ENCODE measurements at regions not wholly inside any gene's neighbourhood (a gene's known extent, or its start where the extent isn't known, plus 50 kb on each side); places are given as distances from the start of the nearest gene placed in this dataset.

DNA sequence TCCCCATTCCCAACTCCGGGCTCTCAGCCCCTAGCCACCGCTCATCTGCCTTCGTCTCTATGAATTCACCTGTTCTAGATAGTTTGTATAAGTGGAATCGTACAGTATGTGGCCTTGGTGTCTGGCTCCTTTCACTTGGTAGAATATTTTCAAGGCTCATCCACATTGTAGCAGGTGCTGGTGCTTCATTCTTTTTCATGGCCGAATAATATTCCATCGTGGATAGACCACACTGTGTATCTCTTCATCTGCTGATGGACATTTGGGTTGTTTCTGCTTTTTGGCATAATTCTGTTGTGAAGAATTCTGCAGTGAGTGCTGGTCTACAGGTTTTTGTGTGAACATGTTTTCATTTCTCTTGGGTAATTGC lies 324.2 kb downstream of the SEC14L1 start:
- no peak for DNase-seq

GRCh38 chr17:77465358-77466041 lies 324.7 kb downstream of the SEC14L1 start:
- peak; percentile 81 for DNase-seq

GRCh38 chr17:77466140-77466539 lies 325.4 kb downstream of the SEC14L1 start:
- DNase-seq: no peak

DNA sequence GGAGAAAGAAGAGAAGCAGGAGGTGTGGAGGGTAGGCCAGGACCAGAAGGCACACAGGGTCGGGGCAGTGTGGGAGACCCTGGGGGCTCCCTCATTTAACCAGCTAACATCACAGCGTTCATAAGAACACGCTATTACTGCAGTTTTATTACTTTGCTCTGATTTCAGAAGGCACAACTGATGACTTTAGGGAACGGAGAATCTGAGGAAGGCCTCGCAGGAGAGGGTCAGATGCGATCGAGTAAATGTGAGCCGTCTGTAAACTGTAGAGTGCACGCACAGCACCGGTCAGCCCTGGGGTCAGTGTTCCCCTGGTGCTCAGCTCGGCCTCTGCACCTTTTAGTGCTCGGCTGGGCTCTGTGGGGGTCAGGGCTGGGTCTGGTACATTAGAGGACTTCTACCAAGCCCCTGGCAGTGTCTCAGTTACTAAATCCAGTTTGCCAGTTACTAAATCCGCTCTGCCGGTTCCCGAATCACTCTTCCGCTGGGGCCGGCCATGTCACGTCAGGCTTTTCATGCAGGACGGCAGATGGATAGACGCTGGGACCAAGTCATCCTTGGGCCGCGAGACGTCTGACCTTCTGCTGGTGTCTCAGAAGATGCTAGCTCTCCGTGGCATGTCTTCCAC lies 325.9 kb downstream of the SEC14L1 start:
- DNase-seq: no peak

GRCh38 chr17:77467521-77467920 lies 326.8 kb downstream of the SEC14L1 start:
- DNase-seq: no peak

- no peak for DNase-seq
Observed at GRCh38 chr17:77468897-77469296, 328.1 kb downstream of the SEC14L1 start.

DNA sequence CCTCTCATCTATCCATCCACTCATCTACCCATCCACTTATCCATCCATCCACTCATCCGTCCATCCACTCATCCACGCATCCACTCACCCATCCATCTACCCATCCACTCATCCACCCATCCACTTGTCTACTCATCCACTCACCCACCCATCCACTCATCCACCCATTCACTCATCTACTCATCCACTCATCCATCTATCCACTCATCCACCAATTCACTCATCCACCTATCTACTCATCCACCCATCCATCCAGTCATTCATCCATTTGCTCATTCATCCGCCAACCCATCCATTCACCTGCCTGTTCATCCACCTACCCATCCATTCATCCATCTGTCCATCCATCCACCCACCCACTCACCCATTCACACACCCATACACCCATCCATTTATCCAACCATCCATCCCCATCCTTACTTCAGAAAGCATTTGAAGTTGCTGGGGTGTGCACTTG lies 329.6 kb downstream of the SEC14L1 start:
- no peak for DNase-seq

- no peak for DNase-seq
Observed at GRCh38 chr17:77470800-77471733, 330.3 kb downstream of the SEC14L1 start.

DNA sequence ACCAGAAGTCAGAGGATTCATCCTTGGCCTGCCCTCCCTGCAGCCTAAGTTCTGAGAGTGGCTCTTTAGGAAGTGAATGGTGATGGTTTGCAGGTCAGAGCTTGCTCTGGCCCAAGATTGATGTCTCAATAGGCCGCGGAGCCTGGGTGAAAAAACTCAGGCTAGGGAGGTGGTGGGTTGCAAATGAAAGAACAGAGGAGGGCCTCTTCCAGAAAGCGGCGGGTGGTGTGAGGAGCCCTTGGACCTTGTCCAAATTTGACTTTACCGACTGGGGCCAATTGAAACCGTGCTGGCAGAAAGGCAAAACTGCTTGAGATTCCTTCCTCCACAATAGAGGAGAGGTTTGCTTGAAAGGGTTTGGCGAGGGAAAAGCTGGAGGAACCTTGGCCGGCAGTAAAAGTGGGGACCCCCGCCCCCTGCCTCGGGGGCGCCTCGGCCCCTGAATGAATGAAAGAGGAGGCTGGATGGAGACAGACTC lies 331.3 kb downstream of the SEC14L1 start:
- no peak for DNase-seq

DNA sequence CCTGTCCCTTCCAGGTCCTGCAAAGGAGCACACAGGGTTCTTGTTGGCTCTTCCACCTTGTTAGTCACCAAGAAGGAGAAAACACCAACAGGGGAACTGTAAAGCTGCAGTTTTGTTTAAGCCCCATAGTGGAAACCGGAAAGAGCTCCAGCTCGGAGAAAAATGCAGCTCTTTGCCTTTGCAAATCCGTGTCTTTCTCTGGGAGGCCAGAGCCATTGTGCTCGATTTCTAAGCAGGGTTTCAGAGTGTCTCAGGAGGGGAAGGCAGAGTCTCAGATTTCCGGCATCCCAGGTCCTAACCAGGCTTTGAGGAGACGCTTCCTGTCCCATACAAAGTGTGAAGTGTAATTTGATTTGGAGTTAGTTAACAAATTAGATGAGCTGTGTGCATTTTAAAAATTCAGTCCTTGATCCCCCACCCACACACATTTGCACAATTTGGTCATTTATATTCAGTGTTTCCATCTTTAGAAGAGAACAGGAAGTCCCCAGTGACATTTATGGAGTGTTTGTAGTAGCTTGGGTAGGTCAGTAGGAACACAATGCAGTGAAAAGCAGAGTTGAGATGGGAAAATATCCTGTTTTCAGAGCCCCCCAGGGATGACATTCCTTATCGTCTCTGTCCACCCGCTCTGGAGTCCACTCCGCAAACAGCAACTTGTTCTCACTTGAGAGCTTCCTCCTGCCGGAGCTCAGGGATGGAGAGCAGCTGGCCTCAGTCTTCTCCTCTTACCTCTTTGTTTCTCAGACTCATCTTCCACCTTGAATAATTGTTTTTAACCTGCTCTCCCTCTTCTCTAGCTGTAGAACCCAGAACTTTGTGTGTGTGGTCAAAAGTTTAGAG lies 331.9 kb downstream of the SEC14L1 start:
- no peak for DNase-seq

DNA sequence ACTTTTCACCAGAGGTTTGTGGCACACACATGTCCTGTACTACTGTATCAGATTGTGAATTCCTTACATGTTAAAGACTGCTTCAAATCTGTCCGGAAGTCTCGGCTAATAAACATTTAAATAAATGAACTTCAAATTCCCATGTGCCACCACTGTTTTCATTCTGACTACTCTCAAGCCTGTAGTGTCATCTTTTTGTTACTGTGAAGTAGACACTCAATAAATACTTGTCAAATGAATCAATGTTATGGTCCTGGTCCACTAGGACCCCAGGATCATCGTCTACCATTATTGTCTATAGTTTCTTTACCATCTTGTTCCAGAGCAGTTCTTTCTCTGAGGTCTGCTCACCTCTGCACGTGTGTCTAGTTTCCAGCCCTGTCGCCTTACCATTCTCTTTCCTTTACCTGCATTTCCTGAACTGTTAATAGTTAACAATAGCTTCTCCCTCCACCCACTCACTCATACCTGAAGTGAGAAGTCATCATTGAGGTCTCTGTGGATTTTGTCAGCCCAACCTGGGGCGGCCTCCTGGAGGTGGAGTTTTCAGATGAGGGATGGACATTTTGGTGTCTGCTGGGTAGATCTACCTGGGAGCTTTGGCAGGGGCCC lies 333.0 kb downstream of the SEC14L1 start:
- no peak for DNase-seq

GRCh38 chr17:77474292-77474988 lies 333.7 kb downstream of the SEC14L1 start:
- DNase-seq: no peak

GRCh38 chr17:77475016-77475976 lies 334.5 kb downstream of the SEC14L1 start:
- DNase-seq: peak; percentile 70

- DNase-seq: no peak
Observed at GRCh38 chr17:77476006-77476405, 335.2 kb downstream of the SEC14L1 start.

GRCh38 chr17:77476498-77476897 lies 335.7 kb downstream of the SEC14L1 start:
- DNase-seq: no peak

DNA sequence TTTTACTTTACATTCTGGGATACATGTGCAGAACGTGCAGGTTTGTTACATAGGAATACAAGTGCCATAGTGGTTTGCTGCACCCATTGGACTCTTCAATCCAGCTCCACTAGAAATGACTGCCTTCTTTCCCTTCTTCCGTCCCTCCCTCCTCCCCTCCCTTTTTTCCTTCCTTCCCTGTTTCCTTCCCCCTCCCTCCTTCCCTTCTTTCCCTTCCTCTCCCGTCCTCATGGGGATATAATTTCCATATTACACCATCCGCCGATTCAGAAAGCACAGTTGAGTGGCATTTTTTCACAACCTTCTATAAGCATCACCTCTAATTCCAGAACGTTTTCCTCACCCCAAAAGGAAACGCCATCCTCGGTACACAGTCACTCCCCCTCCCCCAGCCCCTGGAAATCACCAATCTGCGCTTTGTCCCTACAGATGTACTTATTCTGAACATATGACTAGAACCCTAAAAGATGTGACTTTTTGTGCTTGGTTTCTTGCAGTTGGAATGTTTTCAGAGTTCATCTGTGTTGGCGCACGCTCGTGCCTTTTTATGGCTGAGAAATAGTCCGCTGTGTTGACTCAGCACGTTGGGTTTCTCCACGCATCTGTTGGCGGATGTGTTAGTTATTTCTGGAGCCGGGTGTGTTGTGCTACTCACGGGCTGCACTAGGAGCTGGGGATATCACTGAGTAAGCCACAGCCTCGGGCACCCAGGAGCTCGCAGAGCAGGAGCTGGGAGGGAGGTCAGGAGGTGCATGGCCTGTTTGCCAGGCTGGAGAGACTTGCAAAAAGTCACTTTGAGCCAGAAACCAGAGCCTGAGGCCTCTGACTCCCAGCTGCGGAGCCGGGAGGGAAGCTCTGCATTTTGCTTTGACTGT lies 336.4 kb downstream of the SEC14L1 start:
- no peak for DNase-seq

GRCh38 chr17:77478281-77478680 lies 337.5 kb downstream of the SEC14L1 start:
- no peak for DNase-seq

DNA sequence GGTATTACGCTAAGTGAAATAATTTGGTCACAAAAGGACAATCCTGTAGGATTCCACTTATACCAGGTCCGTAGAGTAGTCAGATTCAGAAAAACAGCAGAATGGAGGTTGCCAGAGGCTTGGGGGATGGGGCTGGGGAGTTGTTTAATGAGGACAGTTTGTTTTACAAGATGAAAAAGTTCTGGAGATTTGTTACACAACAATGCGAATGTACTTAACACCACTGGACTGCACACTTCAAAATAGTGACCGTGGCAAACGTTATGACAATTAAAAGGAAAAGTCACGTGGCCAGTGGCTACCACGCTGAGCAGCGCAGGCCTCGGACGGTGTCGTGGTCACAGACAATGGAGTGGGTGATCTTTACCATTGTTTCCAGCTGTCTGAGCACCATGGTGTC lies 338.1 kb downstream of the SEC14L1 start:
- DNase-seq: no peak
